ENCODE measurements at regions not wholly inside any gene's neighbourhood (a gene's known extent, or its start where the extent isn't known, plus 50 kb on each side); places are given as distances from the start of the nearest gene placed in this dataset.

- TF ChIP-seq POLR2AphosphoS5 (IDR thresholded peaks at IDR 0.05) (no peak), CTCF (IDR thresholded peaks at IDR 0.05) (no peak), POLR2A (IDR thresholded peaks at IDR 0.05) (no peak)
Observed at GRCh38 chr10:61099756-61100155, 155.8 kb upstream of the RHOBTB1 start.

All from breast epithelium (tissue), 3 donors.